H9 (cell line): ENCODE measurements at regions not wholly inside any gene's neighbourhood (a gene's known extent, or its start where the extent isn't known, plus 50 kb on each side); places are given as distances from the start of the nearest gene placed in this dataset.

ENCODE experiments used
- DNase-seq: peaks from one replicate; pipeline ENCODE4 v3.0.0-alpha.2; 2017
- H2AFZ ChIP-seq: one replicate; pipeline ENCODE4 v1.6.1; 2013; ENCODE audit warnings: mild to moderate bottlenecking, low read length, control low read depth, moderate library complexity
- H2AK5ac ChIP-seq: 2 replicates; pipeline ENCODE4 v1.6.1; 2013; ENCODE audit warnings: low read length, control low read depth, mixed read lengths; ENCODE audit not compliant: insufficient read length
- H2BK120ac ChIP-seq: one replicate; pipeline ENCODE4 v1.6.1; 2013; ENCODE audit warnings: low read depth, mild to moderate bottlenecking, low read length, control low read depth, inconsistent platforms; ENCODE audit not compliant: poor library complexity, severe bottlenecking
- H2BK12ac ChIP-seq: 2 replicates; pipeline ENCODE4 v1.6.1; 2013; ENCODE audit warnings: low read length, control low read depth, mixed read lengths, low read depth; ENCODE audit not compliant: insufficient read length
- H2BK15ac ChIP-seq: 2 replicates; pipeline ENCODE4 v1.6.1; 2013; ENCODE audit warnings: low read depth, low read length, control low read depth
- H2BK20ac ChIP-seq: one replicate; pipeline ENCODE4 v1.6.1; 2013; ENCODE audit warnings: low read depth, mild to moderate bottlenecking, low read length, control low read depth, inconsistent platforms; ENCODE audit not compliant: poor library complexity, severe bottlenecking
- H2BK5ac ChIP-seq: 2 replicates; pipeline ENCODE4 v1.6.1; 2013; ENCODE audit warnings: low read length, control low read depth, mixed read lengths; ENCODE audit not compliant: insufficient read length
- H3K14ac ChIP-seq: 2 replicates; pipeline ENCODE4 v1.6.1; 2013; ENCODE audit warnings: low read length, control low read depth; ENCODE audit not compliant: insufficient read depth
- H3K18ac ChIP-seq: 2 replicates; pipeline ENCODE4 v1.6.1; 2013; ENCODE audit warnings: low read depth, mild to moderate bottlenecking, mixed read lengths, low read length, control low read depth; ENCODE audit not compliant: insufficient read length
- H3K23ac ChIP-seq: 2 replicates; pipeline ENCODE4 v1.6.1; 2013; ENCODE audit warnings: low read length, control low read depth, mixed read lengths, low read depth; ENCODE audit not compliant: insufficient read length
- H3K23me2 ChIP-seq: 2 replicates; pipeline ENCODE4 v1.6.1; 2013; ENCODE audit warnings: low read depth, mild to moderate bottlenecking, mixed read lengths, low read length, control low read depth; ENCODE audit not compliant: insufficient read length, poor library complexity, severe bottlenecking
- H3K27ac ChIP-seq: 2 replicates; pipeline ENCODE4 v1.5.1; 2013; ENCODE audit warnings: low read length, control low read depth, mixed read lengths, low read depth; ENCODE audit not compliant: insufficient read length
- H3K27me3 ChIP-seq: 2 replicates; pipeline ENCODE4 v1.6.1; 2013; ENCODE audit warnings: low read length, control low read depth, inconsistent platforms; ENCODE audit not compliant: insufficient read depth
- H3K4ac ChIP-seq: 2 replicates; pipeline ENCODE4 v1.6.1; 2013; ENCODE audit warnings: low read depth, mild to moderate bottlenecking, control low read depth, inconsistent platforms, low read length, moderate library complexity
- H3K4me1 ChIP-seq: 2 replicates; pipeline ENCODE4 v1.6.1; 2013; ENCODE audit warnings: low read length, control low read depth, inconsistent platforms; ENCODE audit not compliant: insufficient read depth
- H3K4me2 ChIP-seq: 2 replicates; pipeline ENCODE4 v1.6.1; 2013; ENCODE audit warnings: low read length, control low read depth, mixed read lengths; ENCODE audit not compliant: insufficient read length, insufficient read depth
- H3K56ac ChIP-seq: 2 replicates; pipeline ENCODE4 v1.6.1; 2013; ENCODE audit warnings: low read depth, mild to moderate bottlenecking, mixed read lengths, low read length, control low read depth; ENCODE audit not compliant: insufficient read length
- H3K79me1 ChIP-seq: 2 replicates; pipeline ENCODE4 v1.6.1; 2013; ENCODE audit warnings: low read depth, mild to moderate bottlenecking, moderate library complexity, low read length, control low read depth, inconsistent platforms; ENCODE audit not compliant: insufficient read depth, poor library complexity, severe bottlenecking
- H3K79me2 ChIP-seq: 2 replicates; pipeline ENCODE4 v1.6.1; 2013; ENCODE audit warnings: low read length, control low read depth, inconsistent platforms; ENCODE audit not compliant: insufficient read depth
- H3K9ac ChIP-seq: 2 replicates; pipeline ENCODE4 v1.6.1; 2013; ENCODE audit warnings: low read length, control low read depth, mixed read lengths; ENCODE audit not compliant: insufficient read length; ENCODE audit errors: extremely low read depth
- H3K9me3 ChIP-seq: one replicate; pipeline ENCODE4 v1.6.1; 2013; ENCODE audit warnings: low read depth, low read length, inconsistent platforms; ENCODE audit not compliant: control insufficient read depth
- H3T11ph ChIP-seq: one replicate; pipeline ENCODE4 v1.6.1; 2013; ENCODE audit warnings: mild to moderate bottlenecking, low read length, control low read depth, inconsistent platforms
- H4K20me1 ChIP-seq: one replicate; pipeline ENCODE4 v1.6.1; 2013; ENCODE audit not compliant: control insufficient read depth, insufficient read length, insufficient read depth
- H4K5ac ChIP-seq: 2 replicates; pipeline ENCODE4 v1.6.1; 2013; ENCODE audit warnings: low read depth, mild to moderate bottlenecking, mixed read lengths, low read length, control low read depth; ENCODE audit not compliant: insufficient read length
- H4K8ac ChIP-seq: replicated peaks from 2 replicates; pipeline ENCODE4 v1.6.1; 2013; ENCODE audit warnings: low read length, control low read depth, mixed read lengths, low read depth; ENCODE audit not compliant: insufficient read length
- H4K91ac ChIP-seq: 2 replicates; pipeline ENCODE4 v1.6.1; 2013; ENCODE audit warnings: low read depth, mild to moderate bottlenecking, moderate library complexity, mixed read lengths, low read length, control low read depth; ENCODE audit not compliant: insufficient read length
- H3K27ac Mint-ChIP-seq, 3 experiments: 2 replicates in 2 of 3; 3 replicates in 1 of 3; pipeline ENCODE4 v1.8.0; 2020 to 2021; ENCODE audit warnings: mixed read lengths in 3 of 3, mild to moderate bottlenecking in 1 of 3, moderate library complexity in 1 of 3
- H3K27me3 Mint-ChIP-seq: 2 replicates; pipeline ENCODE4 v1.8.0; 2021; ENCODE audit warnings: low read depth, mild to moderate bottlenecking, moderate library complexity, mixed read lengths
- H3K36me3 Mint-ChIP-seq, 3 experiments: 2 replicates in 2 of 3; 3 replicates in 1 of 3; pipeline ENCODE4 v1.8.0; 2020 to 2021; ENCODE audit warnings: low read depth in 3 of 3, mixed read lengths in 3 of 3; ENCODE audit not compliant: insufficient read depth in 1 of 3
- H3K4me1 Mint-ChIP-seq, 2 experiments: 2 replicates each; pipeline ENCODE4 v1.8.0; 2020; ENCODE audit warnings: mixed read lengths in 2 of 2
- H3K4me3 Mint-ChIP-seq, 2 experiments: 2 replicates in 1 of 2; 3 replicates in 1 of 2; pipeline ENCODE4 v1.8.0; 2020 to 2021; ENCODE audit warnings: mild to moderate bottlenecking in 2 of 2, mixed read lengths in 2 of 2, moderate library complexity in 1 of 2
- H3K9me3 Mint-ChIP-seq, 2 experiments: 2 replicates in 1 of 2; 3 replicates in 1 of 2; pipeline ENCODE4 v1.8.0; 2020; ENCODE audit warnings: mild to moderate bottlenecking in 2 of 2, mixed read lengths in 2 of 2, moderate library complexity in 1 of 2
- CTCF ChIP-seq: fragments of 200-600 bp; sonication (generic); conservative IDR thresholded peaks from 3 replicates; pipeline ENCODE4 v1.8.0; 2021; ENCODE audit warnings: antibody characterized with exemption, mild to moderate bottlenecking
- WGBS: extraction: QIAGEN DNeasy Blood & Tissue Kit; methylation state at CpG from one replicate; pipeline ENCODE4 v1.1.7; 2013; ENCODE audit warnings: missing lambda C conversion rate, low lambda C conversion rate, mixed read lengths; ENCODE audit not compliant: insufficient read length; ENCODE audit errors: extremely low coverage; 5-methylcytosine and 5-hydroxymethylcytosine counted together

- Histone ChIP-seq H3K23ac (no peak overlapping the region), H3K79me2 (no peaks in the 10 kb centered on the region), H3K4ac (no peak overlapping the region), H3K27ac (no peak overlapping the region), H3K9ac (no peak overlapping the region), H2AFZ (no peak overlapping the region), H4K5ac (no peak overlapping the region), H2BK15ac (no peak overlapping the region), H3K56ac (no peak overlapping the region), H2BK5ac (no peak overlapping the region), H2BK12ac (no peak overlapping the region), H4K8ac (no peak overlapping the region), H3K18ac (no peak overlapping the region), H3K4me1 (no peaks in the 10 kb centered on the region), H3K4me2 (no peak overlapping the region), H3K9me3 (no peaks in the 10 kb centered on the region), H3K79me1 (no peaks in the 10 kb centered on the region), H3K27me3 (no peaks in the 10 kb centered on the region), H3K14ac (no peak overlapping the region), H3K23me2 (no peaks in the 10 kb centered on the region), H4K91ac (no peak overlapping the region), H4K20me1 (no peaks in the 10 kb centered on the region), H2BK20ac (no peak overlapping the region), H3T11ph (no peak overlapping the region), H2AK5ac (no peak overlapping the region), H2BK120ac (no peak overlapping the region)
- Mint-ChIP-seq H3K4me1 (peaks cover 8% of the 10 kb centered on the region in 2 experiments), H3K4me3 (no peak overlapping the region), H3K27ac (no peak overlapping the region), H3K9me3 (no peaks in the 10 kb centered on the region), H3K27me3 (no peaks in the 10 kb centered on the region), H3K36me3 (no peaks in the 10 kb centered on the region)
- no peak for TF ChIP-seq CTCF
- WGBS, result 100% methylated on average over 2 of the region's 3 CpGs
- DNase-seq, result no peak
These were observed 149.8 kb upstream of the FREM2 start for GRCh38 chr13:38537051-38537450.
